WTC11 (cell line): ENCODE measurements at regions not wholly inside any gene's neighbourhood (a gene's known extent, or its start where the extent isn't known, plus 50 kb on each side); places are given as distances from the start of the nearest gene placed in this dataset.
"Not testable (repeated sequence)": the region's sequence is repeated elsewhere in the genome, so short reads cannot be mapped to it uniquely, and the experiment has no call there.

ENCODE experiments used
- CTCF ChIP-seq: fragments of 200-600 bp; IDR thresholded peaks from 2 replicates; pipeline ENCODE4 v1.8.0; 2022; ENCODE audit warnings: antibody characterized with exemption
- TEAD1 ChIP-seq: sonication (generic); formaldehyde crosslinking; IDR thresholded peaks from 2 replicates; pipeline ENCODE4 v1.8.0; 2022; ENCODE audit warnings: mild to moderate bottlenecking, missing genetic modification reagents
- ZBTB21 ChIP-seq: sonication (generic); formaldehyde crosslinking; IDR thresholded peaks from 2 replicates; pipeline ENCODE4 v1.8.1; 2023; ENCODE audit warnings: mild to moderate bottlenecking, missing genetic modification reagents, borderline replicate concordance

GRCh38 chr11:22435582-22435981 is 97.4 kb downstream of the SLC17A6 start:
- TF ChIP-seq TEAD1; ZBTB21 (CRISPR knock-in tag); CTCF: not testable (repeated sequence)
